ENCODE measurements at regions not wholly inside any gene's neighbourhood (a gene's known extent, or its start where the extent isn't known, plus 50 kb on each side); places are given as distances from the start of the nearest gene placed in this dataset.

GRCh38 chr17:6177941-6178694 lies 107.9 kb downstream of the WSCD1 start:
- H3K27ac ChIP-seq, result no peak overlapping the region
- no peaks in the 10 kb centered on the region for H3K27me3 ChIP-seq
- peaks cover 0 to 4% of the 10 kb centered on the region in 2 donors for H3K9me3 ChIP-seq
- H3K4me1 ChIP-seq, result no peaks in the 10 kb centered on the region
- no peak overlapping the region for H3K4me3 ChIP-seq
- TF ChIP-seq POLR2AphosphoS5 (IDR thresholded peaks at IDR 0.05), result no peak
- TF ChIP-seq POLR2A (IDR thresholded peaks at IDR 0.05), result no peak
- TF ChIP-seq, protein P1, sequence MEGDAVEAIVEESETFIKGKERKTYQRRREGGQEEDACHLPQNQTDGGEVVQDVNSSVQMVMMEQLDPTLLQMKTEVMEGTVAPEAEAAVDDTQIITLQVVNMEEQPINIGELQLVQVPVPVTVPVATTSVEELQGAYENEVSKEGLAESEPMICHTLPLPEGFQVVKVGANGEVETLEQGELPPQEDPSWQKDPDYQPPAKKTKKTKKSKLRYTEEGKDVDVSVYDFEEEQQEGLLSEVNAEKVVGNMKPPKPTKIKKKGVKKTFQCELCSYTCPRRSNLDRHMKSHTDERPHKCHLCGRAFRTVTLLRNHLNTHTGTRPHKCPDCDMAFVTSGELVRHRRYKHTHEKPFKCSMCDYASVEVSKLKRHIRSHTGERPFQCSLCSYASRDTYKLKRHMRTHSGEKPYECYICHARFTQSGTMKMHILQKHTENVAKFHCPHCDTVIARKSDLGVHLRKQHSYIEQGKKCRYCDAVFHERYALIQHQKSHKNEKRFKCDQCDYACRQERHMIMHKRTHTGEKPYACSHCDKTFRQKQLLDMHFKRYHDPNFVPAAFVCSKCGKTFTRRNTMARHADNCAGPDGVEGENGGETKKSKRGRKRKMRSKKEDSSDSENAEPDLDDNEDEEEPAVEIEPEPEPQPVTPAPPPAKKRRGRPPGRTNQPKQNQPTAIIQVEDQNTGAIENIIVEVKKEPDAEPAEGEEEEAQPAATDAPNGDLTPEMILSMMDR (IDR thresholded peaks at IDR 0.05), result no peak
- no peaks in the 10 kb centered on the region for H3K36me3 ChIP-seq
- DNase-seq (ENCODE audit: low spot score in 2 of 2), result no peak
- intact Hi-C loops (cut with DNase I; ENCODE audit: low total_unique reads), result no loop called here
